ENCODE measurements at regions not wholly inside any gene's neighbourhood (a gene's known extent, or its start where the extent isn't known, plus 50 kb on each side); places are given as distances from the start of the nearest gene placed in this dataset.
"Not testable (repeated sequence)": the region's sequence is repeated elsewhere in the genome, so short reads cannot be mapped to it uniquely, and the experiment has no call there.

GRCh38 chr16:26627958-26628357 is 438.8 kb upstream of the C16orf82 start:
- no peaks in the 10 kb centered on the region for H3K36me3 ChIP-seq
- no peaks in the 10 kb centered on the region for H3K79me2 ChIP-seq (ENCODE audit: low read depth)
- peaks cover 5% of the 10 kb centered on the region for H3K4me1 Mint-ChIP-seq
- H3K36me3 Mint-ChIP-seq, result peaks cover 2% of the 10 kb centered on the region
- H3K27me3 ChIP-seq, result no peaks in the 10 kb centered on the region
- H3K27me3 Mint-ChIP-seq (ENCODE audit: insufficient read depth, low read depth), result peaks cover 2% of the 10 kb centered on the region
- H2AFZ ChIP-seq (replicated peaks), result no peak overlapping the region
- no peak overlapping the region for H3K9ac ChIP-seq
- no peaks in the 10 kb centered on the region for H3F3A ChIP-seq (ENCODE audit: low read depth)
- no peak overlapping the region for H3K4me2 ChIP-seq
- H3K27ac Mint-ChIP-seq, result no peak overlapping the region
- TF ChIP-seq EZH2 (IDR thresholded peaks at IDR 0.05) (no peak), EZH2phosphoT487 (IDR thresholded peaks at IDR 0.05) (no peak)
- TF ChIP-seq, protein P1, sequence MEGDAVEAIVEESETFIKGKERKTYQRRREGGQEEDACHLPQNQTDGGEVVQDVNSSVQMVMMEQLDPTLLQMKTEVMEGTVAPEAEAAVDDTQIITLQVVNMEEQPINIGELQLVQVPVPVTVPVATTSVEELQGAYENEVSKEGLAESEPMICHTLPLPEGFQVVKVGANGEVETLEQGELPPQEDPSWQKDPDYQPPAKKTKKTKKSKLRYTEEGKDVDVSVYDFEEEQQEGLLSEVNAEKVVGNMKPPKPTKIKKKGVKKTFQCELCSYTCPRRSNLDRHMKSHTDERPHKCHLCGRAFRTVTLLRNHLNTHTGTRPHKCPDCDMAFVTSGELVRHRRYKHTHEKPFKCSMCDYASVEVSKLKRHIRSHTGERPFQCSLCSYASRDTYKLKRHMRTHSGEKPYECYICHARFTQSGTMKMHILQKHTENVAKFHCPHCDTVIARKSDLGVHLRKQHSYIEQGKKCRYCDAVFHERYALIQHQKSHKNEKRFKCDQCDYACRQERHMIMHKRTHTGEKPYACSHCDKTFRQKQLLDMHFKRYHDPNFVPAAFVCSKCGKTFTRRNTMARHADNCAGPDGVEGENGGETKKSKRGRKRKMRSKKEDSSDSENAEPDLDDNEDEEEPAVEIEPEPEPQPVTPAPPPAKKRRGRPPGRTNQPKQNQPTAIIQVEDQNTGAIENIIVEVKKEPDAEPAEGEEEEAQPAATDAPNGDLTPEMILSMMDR (IDR thresholded peaks at IDR 0.05), result no peak
- DNase-seq (ENCODE audit: low spot score), result no peak
- no peak overlapping the region for H3K27ac ChIP-seq
- no peaks in the 10 kb centered on the region for H4K20me1 ChIP-seq (ENCODE audit: low read depth)
- H3K4me1 ChIP-seq, result no peaks in the 10 kb centered on the region
- H3K9me3 Mint-ChIP-seq, result peaks cover 26% of the 10 kb centered on the region
- H3K4me3 Mint-ChIP-seq, result no peak overlapping the region
- no peaks in the 10 kb centered on the region for H3K9me3 ChIP-seq (ENCODE audit: low read depth)
- no peak overlapping the region for H3K4me3 ChIP-seq

DNA sequence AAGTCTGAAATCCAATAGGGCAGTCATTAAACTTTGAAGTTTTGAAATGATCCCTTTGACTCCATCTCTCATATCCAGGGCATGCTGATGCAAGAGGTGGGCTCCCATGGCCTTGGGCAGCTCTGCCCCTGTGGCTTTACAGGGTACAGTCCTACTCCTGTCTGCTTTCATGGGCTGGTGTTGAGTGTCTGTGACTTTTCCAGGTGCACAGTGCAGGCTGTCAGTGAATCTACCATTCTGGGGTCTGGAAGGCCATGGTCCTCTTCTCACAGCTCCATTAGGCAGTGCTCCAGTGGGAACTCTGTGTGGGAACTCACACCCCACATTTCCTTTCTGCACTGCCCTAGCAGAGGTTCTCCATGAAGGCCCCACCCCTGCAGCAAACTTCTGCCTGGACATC is 435.4 kb upstream of the C16orf82 start:
- not testable (repeated sequence) for H3K27me3 Mint-ChIP-seq (ENCODE audit: insufficient read depth, low read depth)

DNA sequence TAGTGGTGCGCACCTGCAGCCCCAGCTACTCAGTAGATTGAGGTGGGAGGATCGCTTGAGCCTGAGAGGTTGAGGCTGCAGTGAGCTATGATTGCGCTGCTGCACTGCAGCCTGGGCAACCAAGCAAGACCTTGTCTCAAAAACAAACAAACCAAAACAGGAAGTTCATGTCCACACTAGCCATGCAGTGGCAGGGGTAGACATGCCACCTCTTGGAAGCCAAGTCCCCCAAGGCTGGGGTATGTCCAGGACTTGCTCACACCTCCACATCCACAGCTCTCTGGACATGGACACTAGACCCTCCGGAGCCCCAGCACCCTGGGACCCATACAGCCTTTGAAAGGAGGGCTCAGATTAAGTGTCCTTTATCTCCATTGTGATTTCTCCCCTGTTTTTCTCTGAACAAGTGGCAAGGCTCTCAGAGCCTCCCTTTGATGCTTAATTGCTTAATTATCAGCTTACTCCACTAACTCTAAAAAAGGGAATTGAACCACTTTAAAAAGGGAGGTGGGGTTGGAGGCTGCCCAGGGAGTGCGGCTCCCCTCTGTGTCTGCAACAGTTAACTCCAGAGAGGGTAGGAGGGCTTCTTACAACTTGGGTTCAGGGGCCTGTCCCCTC is 424.6 kb upstream of the C16orf82 start:
- Histone ChIP-seq H3K4me2 (peak overlapping the region; percentile 35), H3K79me2 (ENCODE audit: low read depth) (no peaks in the 10 kb centered on the region), H3K4me1 (peaks cover 12% of the 10 kb centered on the region), H4K20me1 (ENCODE audit: low read depth) (no peaks in the 10 kb centered on the region), H3F3A (ENCODE audit: low read depth) (peaks cover 6% of the 10 kb centered on the region), H3K27me3 (no peaks in the 10 kb centered on the region), H3K27ac (no peak overlapping the region), H3K36me3 (no peaks in the 10 kb centered on the region), H3K9me3 (ENCODE audit: low read depth) (no peaks in the 10 kb centered on the region), H2AFZ (replicated peaks) (no peak overlapping the region), H3K9ac (no peak overlapping the region), H3K4me3 (no peak overlapping the region)
- no peak overlapping the region for H3K27ac Mint-ChIP-seq
- H3K27me3 Mint-ChIP-seq (ENCODE audit: insufficient read depth, low read depth), result peaks cover 2% of the 10 kb centered on the region
- H3K4me1 Mint-ChIP-seq, result peaks cover 4% of the 10 kb centered on the region
- H3K4me3 Mint-ChIP-seq, result no peak overlapping the region
- H3K9me3 Mint-ChIP-seq, result no peaks in the 10 kb centered on the region
- peak; percentile 54 for DNase-seq (ENCODE audit: low spot score)
- no peaks in the 10 kb centered on the region for H3K36me3 Mint-ChIP-seq
- TF ChIP-seq EZH2phosphoT487 (IDR thresholded peaks at IDR 0.05) (peak; percentile 68), EZH2 (IDR thresholded peaks at IDR 0.05) (no peak)
- TF ChIP-seq, protein P1 (IDR thresholded peaks at IDR 0.05), result no peak

More for the DNA sequence above, 435.4 kb upstream of the C16orf82 start:
- H3K27ac ChIP-seq; H3K9ac ChIP-seq; H3K4me2 ChIP-seq; H3K9me3 ChIP-seq (ENCODE audit: low read depth); H3K36me3 ChIP-seq; H3K36me3 Mint-ChIP-seq; DNase-seq (ENCODE audit: low spot score); H3K27me3 ChIP-seq; H2AFZ ChIP-seq (replicated peaks); H4K20me1 ChIP-seq (ENCODE audit: low read depth); H3K79me2 ChIP-seq (ENCODE audit: low read depth); H3K4me3 Mint-ChIP-seq; H3K4me3 ChIP-seq; H3K4me1 Mint-ChIP-seq; H3K27ac Mint-ChIP-seq; H3K4me1 ChIP-seq; H3F3A ChIP-seq (ENCODE audit: low read depth): not testable (repeated sequence)
- peaks cover 34% of the 10 kb centered on the region for H3K9me3 Mint-ChIP-seq

DNA sequence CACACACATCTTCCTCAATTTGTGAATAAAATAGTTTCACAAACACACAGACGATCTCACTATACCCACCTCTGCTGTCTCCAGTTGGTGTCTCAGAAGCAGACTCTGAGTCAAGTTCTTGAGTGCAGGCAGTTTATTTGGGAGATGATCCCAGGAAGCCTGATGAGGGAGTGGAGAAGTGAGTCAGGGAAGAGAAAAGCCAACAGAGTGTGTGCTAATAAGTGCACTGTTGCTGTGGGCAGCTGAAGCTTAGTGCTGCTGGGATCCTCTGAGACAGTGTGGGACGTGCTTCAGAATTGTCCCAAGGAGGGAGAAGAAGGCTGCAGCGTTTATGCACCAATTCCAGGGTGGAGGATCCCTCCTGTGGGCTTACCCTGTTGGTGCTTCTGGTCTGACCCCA is 423.2 kb upstream of the C16orf82 start:
- Histone ChIP-seq H3K27me3 (no peaks in the 10 kb centered on the region), H3K9ac (no peak overlapping the region), H3K4me3 (no peak overlapping the region), H3K36me3 (no peaks in the 10 kb centered on the region), H3K4me2 (no peak overlapping the region), H4K20me1 (ENCODE audit: low read depth) (no peaks in the 10 kb centered on the region), H3K9me3 (ENCODE audit: low read depth) (no peaks in the 10 kb centered on the region), H3K79me2 (ENCODE audit: low read depth) (no peaks in the 10 kb centered on the region), H3K4me1 (peaks cover 16% of the 10 kb centered on the region), H3K27ac (no peak overlapping the region), H2AFZ (replicated peaks) (no peak overlapping the region), H3F3A (ENCODE audit: low read depth) (peaks cover 6% of the 10 kb centered on the region)
- Mint-ChIP-seq H3K36me3 (no peaks in the 10 kb centered on the region), H3K4me1 (peaks cover 4% of the 10 kb centered on the region), H3K27me3 (ENCODE audit: insufficient read depth, low read depth) (peaks cover 2% of the 10 kb centered on the region), H3K4me3 (no peak overlapping the region), H3K9me3 (no peaks in the 10 kb centered on the region), H3K27ac (no peak overlapping the region)
- no peak for DNase-seq (ENCODE audit: low spot score)
- TF ChIP-seq EZH2 (IDR thresholded peaks at IDR 0.05) (no peak), EZH2phosphoT487 (IDR thresholded peaks at IDR 0.05) (no peak)
- TF ChIP-seq, protein P1 (IDR thresholded peaks at IDR 0.05), result no peak
